ENCODE measurements at regions not wholly inside any gene's neighbourhood (a gene's known extent, or its start where the extent isn't known, plus 50 kb on each side); places are given as distances from the start of the nearest gene placed in this dataset.

DNA sequence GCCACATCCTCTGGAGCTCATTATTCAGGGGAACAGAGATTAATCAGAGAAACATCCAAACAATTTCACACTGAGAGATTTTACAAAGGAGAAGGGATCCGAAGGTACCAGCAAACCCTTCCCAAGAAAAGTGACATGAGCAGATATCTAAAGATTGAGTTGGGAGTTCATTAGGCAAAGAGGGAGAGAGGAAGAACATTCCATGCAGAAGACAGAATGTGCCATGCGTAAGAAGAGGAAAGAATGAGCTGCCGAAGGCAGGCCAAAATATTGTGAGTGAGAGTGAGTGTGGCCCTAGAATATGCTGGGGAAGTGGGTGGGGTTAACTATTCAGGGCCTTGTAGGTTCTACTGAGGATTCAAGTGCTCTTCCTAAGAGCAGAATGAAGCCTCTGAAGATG, 50.0 kb upstream of the LYVE1 start:
- H4K20me1 ChIP-seq (replicated peaks; ENCODE audit: control insufficient read depth, insufficient read depth, low read length) = no peaks in the 10 kb centered on the region
- no TSS peak for BruUV-seq (replicated peaks)
- no peaks in the 10 kb centered on the region for H3K36me3 ChIP-seq (ENCODE audit: control insufficient read depth, insufficient read depth, low read length)
- in situ Hi-C loops (cut with MboI) (no loop called here), intact Hi-C loops (cut with micrococcal nuclease) (no loop called here)
- ATAC-seq = no peak
- H3K4me1 ChIP-seq (replicated peaks in 1 of 2; ENCODE audit: control insufficient read depth in 2 of 2, insufficient read depth in 2 of 2, low read length in 2 of 2) = peaks cover 3 to 8% of the 10 kb centered on the region in 2 experiments; a peak in 3 of 5 replicates
- no peaks in the 10 kb centered on the region for H3K9me1 ChIP-seq (ENCODE audit: control insufficient read depth, insufficient read depth, low read length)
- H3K4me3 ChIP-seq = no peak overlapping the region
- 55% methylated on average over 3 of the region's 3 CpGs for WGBS (ENCODE audit: insufficient coverage, low coverage, missing lambda C conversion rate)
- TF ChIP-seq HMG20A (CRISPR knock-in tag; conservative IDR thresholded peaks at IDR 0.05) (no peak), ZNF140 (CRISPR knock-in tag; IDR thresholded peaks at IDR 0.05) (no peak), MAFK (IDR thresholded peaks at IDR 0.05; ENCODE audit: low read length) (no peak), RBBP5 (IDR thresholded peaks at IDR 0.05; ENCODE audit: borderline replicate concordance, insufficient read depth, low read length, poor library complexity, severe bottlenecking) (no peak), HOXB6 (CRISPR knock-in tag; IDR thresholded peaks at IDR 0.05; ENCODE audit: borderline replicate concordance) (no peak), RBM17 (IDR thresholded peaks at IDR 0.05; ENCODE audit: borderline replicate concordance, low read depth, low read length) (no peak), ETV5 (CRISPR knock-in tag; IDR thresholded peaks at IDR 0.05; ENCODE audit: low read depth) (no peak), ZBTB1 (CRISPR knock-in tag; IDR thresholded peaks at IDR 0.05; ENCODE audit: borderline replicate concordance, low read depth) (no peak), CBX5 (IDR thresholded peaks at IDR 0.05; ENCODE audit: borderline replicate concordance, low read depth) (no peak), CHD4 (IDR thresholded peaks at IDR 0.05; ENCODE audit: insufficient read depth, insufficient replicate concordance, low read depth, low read length, poor library complexity, severe bottlenecking) (no peak), NCOR1 (IDR thresholded peaks at IDR 0.05) (no peak)
- TF ChIP-seq, protein P1, sequence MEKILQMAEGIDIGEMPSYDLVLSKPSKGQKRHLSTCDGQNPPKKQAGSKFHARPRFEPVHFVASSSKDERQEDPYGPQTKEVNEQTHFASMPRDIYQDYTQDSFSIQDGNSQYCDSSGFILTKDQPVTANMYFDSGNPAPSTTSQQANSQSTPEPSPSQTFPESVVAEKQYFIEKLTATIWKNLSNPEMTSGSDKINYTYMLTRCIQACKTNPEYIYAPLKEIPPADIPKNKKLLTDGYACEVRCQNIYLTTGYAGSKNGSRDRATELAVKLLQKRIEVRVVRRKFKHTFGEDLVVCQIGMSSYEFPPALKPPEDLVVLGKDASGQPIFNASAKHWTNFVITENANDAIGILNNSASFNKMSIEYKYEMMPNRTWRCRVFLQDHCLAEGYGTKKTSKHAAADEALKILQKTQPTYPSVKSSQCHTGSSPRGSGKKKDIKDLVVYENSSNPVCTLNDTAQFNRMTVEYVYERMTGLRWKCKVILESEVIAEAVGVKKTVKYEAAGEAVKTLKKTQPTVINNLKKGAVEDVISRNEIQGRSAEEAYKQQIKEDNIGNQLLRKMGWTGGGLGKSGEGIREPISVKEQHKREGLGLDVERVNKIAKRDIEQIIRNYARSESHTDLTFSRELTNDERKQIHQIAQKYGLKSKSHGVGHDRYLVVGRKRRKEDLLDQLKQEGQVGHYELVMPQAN (IDR thresholded peaks at IDR 0.05; ENCODE audit: borderline replicate concordance) = no peak
- TF ChIP-seq, protein P2, sequence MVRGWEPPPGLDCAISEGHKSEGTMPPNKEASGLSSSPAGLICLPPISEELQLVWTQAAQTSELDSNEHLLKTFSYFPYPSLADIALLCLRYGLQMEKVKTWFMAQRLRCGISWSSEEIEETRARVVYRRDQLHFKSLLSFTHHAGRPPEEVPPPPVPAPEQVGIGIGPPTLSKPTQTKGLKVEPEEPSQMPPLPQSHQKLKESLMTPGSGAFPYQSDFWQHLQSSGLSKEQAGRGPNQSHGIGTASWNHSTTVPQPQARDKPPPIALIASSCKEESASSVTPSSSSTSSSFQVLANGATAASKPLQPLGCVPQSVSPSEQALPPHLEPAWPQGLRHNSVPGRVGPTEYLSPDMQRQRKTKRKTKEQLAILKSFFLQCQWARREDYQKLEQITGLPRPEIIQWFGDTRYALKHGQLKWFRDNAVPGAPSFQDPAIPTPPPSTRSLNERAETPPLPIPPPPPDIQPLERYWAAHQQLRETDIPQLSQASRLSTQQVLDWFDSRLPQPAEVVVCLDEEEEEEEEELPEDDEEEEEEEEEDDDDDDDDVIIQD (CRISPR knock-in tag; IDR thresholded peaks at IDR 0.05) = no peak
- TF ChIP-seq, protein P3, sequence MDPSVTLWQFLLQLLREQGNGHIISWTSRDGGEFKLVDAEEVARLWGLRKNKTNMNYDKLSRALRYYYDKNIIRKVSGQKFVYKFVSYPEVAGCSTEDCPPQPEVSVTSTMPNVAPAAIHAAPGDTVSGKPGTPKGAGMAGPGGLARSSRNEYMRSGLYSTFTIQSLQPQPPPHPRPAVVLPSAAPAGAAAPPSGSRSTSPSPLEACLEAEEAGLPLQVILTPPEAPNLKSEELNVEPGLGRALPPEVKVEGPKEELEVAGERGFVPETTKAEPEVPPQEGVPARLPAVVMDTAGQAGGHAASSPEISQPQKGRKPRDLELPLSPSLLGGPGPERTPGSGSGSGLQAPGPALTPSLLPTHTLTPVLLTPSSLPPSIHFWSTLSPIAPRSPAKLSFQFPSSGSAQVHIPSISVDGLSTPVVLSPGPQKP (CRISPR knock-in tag; IDR thresholded peaks at IDR 0.05) = no peak
- no peak overlapping the region; the same call in 1 of the 2 replicates for H2AFZ ChIP-seq (ENCODE audit: low read depth, low read length)
- no peaks in the 10 kb centered on the region for H3K27me3 ChIP-seq (ENCODE audit: control insufficient read depth in 2 of 2, insufficient read depth in 2 of 2, low read length in 2 of 2)
- DNase-seq (ENCODE audit: extremely low read depth in 1 of 4, low spot score in 3 of 4) = no peak
- POLR2A ChIA-PET = interaction anchor here (1.0 kb wide), 1 partner anchor 13 kb away, joined by 4 read pairs; no protein-coding TSS in a partner anchor
- no peak overlapping the region for H3K27ac ChIP-seq (ENCODE audit: extremely low read depth, low read depth, low read length)
- CTCF ChIA-PET (ENCODE audit: low intra/inter-chr PET ratio) = no interaction called here
- no peaks in the 10 kb centered on the region for H3K9me3 ChIP-seq (replicated peaks; ENCODE audit: control insufficient read depth, insufficient read depth, low read depth, low read length)
- H3K4me2 ChIP-seq (ENCODE audit: insufficient read depth, low read length) = no peak overlapping the region
- H3K9ac ChIP-seq (ENCODE audit: insufficient read depth in 1 of 2, low read depth in 2 of 2, low read length in 2 of 2) = no peak overlapping the region
- H3K79me2 ChIP-seq (ENCODE audit: control insufficient read depth, insufficient read depth, low read length) = no peaks in the 10 kb centered on the region
- no peak for FAIRE-seq
